ENCODE measurements at regions not wholly inside any gene's neighbourhood (a gene's known extent, or its start where the extent isn't known, plus 50 kb on each side); places are given as distances from the start of the nearest gene placed in this dataset.

GRCh38 chr2:797556-797955 is 120.3 kb upstream of the TMEM18 start:
- Mint-ChIP-seq H3K4me3 (no peak overlapping the region), H3K9me3 (no peaks in the 10 kb centered on the region), H3K36me3 (no peaks in the 10 kb centered on the region), H3K27me3 (no peaks in the 10 kb centered on the region), H3K27ac (no peak overlapping the region), H3K4me1 (no peaks in the 10 kb centered on the region)
- no peak for DNase-seq

DNA sequence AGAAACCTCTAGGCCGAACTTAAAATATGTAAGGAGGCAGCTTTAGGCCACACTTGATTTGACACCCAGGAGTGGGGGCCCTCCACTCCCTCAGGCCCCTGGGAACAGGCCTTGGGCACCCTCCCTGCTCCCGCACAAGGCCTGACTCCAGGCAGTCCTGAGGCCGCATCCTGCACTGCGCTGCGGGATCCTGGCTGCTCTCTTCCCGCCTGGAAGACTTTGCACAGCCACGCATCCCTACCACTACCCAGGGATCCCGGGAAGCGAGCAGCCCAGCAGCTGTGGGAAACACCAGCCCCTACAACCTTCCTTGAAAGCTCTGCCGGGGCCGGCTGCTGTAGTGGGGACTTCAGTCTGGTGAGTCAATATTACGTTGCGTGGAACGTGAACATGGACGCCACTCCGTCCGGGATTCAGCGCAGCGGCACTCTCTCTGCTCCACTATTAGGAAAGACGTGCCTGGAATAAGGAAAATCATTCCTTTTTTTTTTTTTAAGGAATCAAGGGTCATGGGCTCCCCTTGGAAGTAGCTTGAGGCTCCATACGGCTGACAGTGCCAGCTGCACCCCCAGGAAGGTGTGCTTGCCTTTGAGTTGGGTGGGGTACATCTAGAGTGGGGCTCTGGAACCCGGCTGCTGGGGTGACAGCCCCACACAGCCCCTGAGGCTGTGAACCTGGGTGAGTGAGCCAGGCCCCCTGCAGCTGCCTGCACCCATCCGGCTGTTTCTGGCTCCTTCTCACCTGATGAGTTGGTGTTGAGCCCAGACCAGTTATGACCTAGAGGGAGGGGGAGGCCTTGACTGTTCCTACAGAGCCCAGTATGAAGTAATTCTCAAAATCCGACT is 119.2 kb upstream of the TMEM18 start:
- Mint-ChIP-seq H3K9me3 (no peaks in the 10 kb centered on the region), H3K27ac (no peak overlapping the region), H3K4me1 (no peaks in the 10 kb centered on the region), H3K4me3 (no peak overlapping the region), H3K27me3 (no peaks in the 10 kb centered on the region), H3K36me3 (no peaks in the 10 kb centered on the region)
- no peak for DNase-seq

DNA sequence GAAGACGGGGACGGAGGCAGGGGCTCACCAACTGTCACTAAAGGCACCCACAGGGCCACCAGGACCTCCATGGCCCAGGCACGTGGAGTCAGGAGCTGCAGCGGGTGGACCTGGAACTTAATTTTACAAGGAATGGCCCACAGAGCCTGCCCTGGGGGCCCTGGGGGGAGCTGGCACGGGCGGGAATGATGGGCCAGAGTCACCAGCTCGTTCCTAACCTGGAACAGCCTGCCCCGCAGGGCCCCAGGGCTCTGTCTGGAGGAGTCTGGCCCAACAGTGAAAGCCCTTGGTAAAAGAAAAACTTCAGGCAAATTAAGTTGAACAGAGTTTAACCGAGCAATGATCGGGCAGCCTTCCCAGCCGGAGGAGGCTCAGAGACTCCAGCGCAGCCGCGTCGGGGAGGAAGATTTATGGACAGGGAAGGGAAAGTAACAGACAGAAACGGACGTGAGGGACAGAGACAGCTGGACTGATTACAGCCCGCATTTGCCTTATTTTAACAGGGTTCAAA is 118.4 kb upstream of the TMEM18 start:
- Mint-ChIP-seq H3K9me3 (no peaks in the 10 kb centered on the region), H3K27ac (no peak overlapping the region), H3K4me3 (no peak overlapping the region), H3K36me3 (no peaks in the 10 kb centered on the region), H3K4me1 (no peaks in the 10 kb centered on the region), H3K27me3 (no peaks in the 10 kb centered on the region)
- DNase-seq: no peak

DNA sequence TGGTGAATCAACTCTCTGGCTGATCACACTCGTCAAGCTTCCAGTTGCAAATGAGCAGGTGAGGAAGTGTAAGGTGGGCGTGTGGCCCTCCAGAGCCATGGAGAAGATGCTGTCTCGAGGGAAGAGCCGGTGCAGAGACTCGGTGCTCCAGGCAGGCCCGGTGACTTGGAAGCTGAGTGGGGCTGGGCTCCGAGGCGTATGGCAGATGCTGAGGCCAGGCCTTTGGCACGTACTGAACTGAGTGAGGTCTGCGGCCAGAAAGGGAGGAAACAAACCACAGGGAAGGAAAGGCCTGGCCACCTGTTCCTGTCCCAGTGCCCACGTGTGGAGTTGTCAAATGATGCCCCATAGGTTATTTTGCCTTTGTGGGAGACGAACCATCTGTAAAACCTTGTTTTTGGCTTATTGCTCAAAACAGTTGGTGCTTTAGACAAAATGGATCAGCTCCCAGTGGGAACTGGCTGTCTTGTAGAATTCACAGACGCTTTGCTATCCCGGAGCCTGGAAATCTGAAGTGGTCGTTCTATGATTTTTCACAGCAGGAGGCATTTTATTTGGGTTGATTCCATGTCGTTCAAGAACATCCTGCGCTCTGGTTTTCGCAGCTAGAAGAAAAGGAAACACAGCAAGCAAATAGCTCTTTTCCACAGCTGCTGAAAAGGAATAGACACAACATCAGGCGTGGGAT is 117.5 kb upstream of the TMEM18 start:
- no peaks in the 10 kb centered on the region for H3K36me3 Mint-ChIP-seq
- H3K9me3 Mint-ChIP-seq: no peaks in the 10 kb centered on the region
- H3K4me3 Mint-ChIP-seq: no peak overlapping the region
- no peaks in the 10 kb centered on the region for H3K27me3 Mint-ChIP-seq
- H3K4me1 Mint-ChIP-seq: no peaks in the 10 kb centered on the region
- H3K27ac Mint-ChIP-seq: no peak overlapping the region
- no peak for DNase-seq

- Mint-ChIP-seq H3K36me3 (no peaks in the 10 kb centered on the region), H3K4me3 (no peak overlapping the region), H3K4me1 (no peaks in the 10 kb centered on the region), H3K27me3 (no peaks in the 10 kb centered on the region), H3K9me3 (no peaks in the 10 kb centered on the region), H3K27ac (no peak overlapping the region)
- no peak for DNase-seq
These were observed 116.0 kb upstream of the TMEM18 start for GRCh38 chr2:793236-793635.

- Mint-ChIP-seq H3K9me3 (no peaks in the 10 kb centered on the region), H3K36me3 (no peaks in the 10 kb centered on the region), H3K27ac (no peak overlapping the region), H3K4me3 (no peak overlapping the region), H3K4me1 (no peaks in the 10 kb centered on the region), H3K27me3 (no peaks in the 10 kb centered on the region)
- DNase-seq: no peak
These were observed 115.5 kb upstream of the TMEM18 start for GRCh38 chr2:792687-793086.

GRCh38 chr2:790634-791245 is 113.5 kb upstream of the TMEM18 start:
- no peaks in the 10 kb centered on the region for H3K9me3 Mint-ChIP-seq
- no peak overlapping the region for H3K27ac Mint-ChIP-seq
- no peak overlapping the region for H3K4me3 Mint-ChIP-seq
- H3K27me3 Mint-ChIP-seq: no peaks in the 10 kb centered on the region
- DNase-seq: no peak
- H3K36me3 Mint-ChIP-seq: no peaks in the 10 kb centered on the region
- no peaks in the 10 kb centered on the region for H3K4me1 Mint-ChIP-seq

GRCh38 chr2:790081-790480 is 112.9 kb upstream of the TMEM18 start:
- no peaks in the 10 kb centered on the region for H3K36me3 Mint-ChIP-seq
- no peak overlapping the region for H3K27ac Mint-ChIP-seq
- no peaks in the 10 kb centered on the region for H3K9me3 Mint-ChIP-seq
- DNase-seq: no peak
- no peaks in the 10 kb centered on the region for H3K4me1 Mint-ChIP-seq
- H3K4me3 Mint-ChIP-seq: no peak overlapping the region
- H3K27me3 Mint-ChIP-seq: no peaks in the 10 kb centered on the region

GRCh38 chr2:789529-789928 is 112.3 kb upstream of the TMEM18 start:
- Mint-ChIP-seq H3K4me3 (no peak overlapping the region), H3K27ac (no peak overlapping the region), H3K4me1 (no peaks in the 10 kb centered on the region), H3K27me3 (no peaks in the 10 kb centered on the region), H3K9me3 (no peaks in the 10 kb centered on the region), H3K36me3 (no peaks in the 10 kb centered on the region)
- no peak for DNase-seq

DNA sequence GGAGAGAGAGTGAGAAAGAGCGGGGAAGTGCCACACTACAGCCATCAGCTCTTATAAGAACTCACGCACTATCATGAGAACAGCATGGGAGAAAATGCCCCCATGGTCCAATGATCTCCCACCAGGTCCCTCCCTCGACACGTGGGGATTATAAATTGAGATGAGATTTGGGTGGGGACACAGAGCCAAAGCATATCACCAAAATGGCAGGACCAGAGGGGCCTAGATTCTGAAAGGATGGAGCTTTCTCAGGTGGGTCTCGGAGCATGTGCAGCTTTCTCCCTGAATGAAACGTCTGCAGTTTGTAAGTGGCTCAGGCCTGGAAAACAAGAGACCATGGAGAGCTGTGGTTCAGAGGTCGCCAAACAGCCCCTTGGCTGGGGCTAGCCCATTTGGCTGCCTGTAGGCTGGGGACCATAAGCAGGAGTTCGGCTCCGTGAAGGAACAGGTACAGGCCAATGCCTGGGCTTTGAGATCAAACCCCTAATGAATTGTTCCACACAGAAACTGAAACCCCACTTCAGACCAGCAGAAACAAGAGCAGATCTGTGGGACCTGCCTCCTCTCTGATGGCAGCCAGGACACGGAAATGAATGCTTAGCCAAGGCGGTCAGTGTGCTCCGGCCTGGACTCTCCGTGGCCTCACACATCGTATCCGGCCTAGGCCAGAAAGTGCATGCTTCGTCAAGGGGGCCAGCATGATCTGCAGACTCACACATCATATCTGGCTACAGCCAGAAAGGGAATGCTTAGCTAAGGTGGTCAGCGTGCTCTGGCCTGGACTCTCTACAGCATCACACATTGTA is 111.2 kb upstream of the TMEM18 start:
- H3K27me3 Mint-ChIP-seq: no peaks in the 10 kb centered on the region
- DNase-seq: no peak
- peaks cover 2% of the 10 kb centered on the region for H3K9me3 Mint-ChIP-seq
- no peaks in the 10 kb centered on the region for H3K4me1 Mint-ChIP-seq
- no peak overlapping the region for H3K27ac Mint-ChIP-seq
- no peak overlapping the region for H3K4me3 Mint-ChIP-seq
- H3K36me3 Mint-ChIP-seq: no peaks in the 10 kb centered on the region

GRCh38 chr2:784753-785152 is 107.5 kb upstream of the TMEM18 start:
- DNase-seq: no peak
- Mint-ChIP-seq H3K4me3 (no peak overlapping the region), H3K4me1 (no peaks in the 10 kb centered on the region), H3K27me3 (no peaks in the 10 kb centered on the region), H3K9me3 (peaks cover 2% of the 10 kb centered on the region), H3K36me3 (no peaks in the 10 kb centered on the region), H3K27ac (no peak overlapping the region)

GRCh38 chr2:780581-780980 is 103.4 kb upstream of the TMEM18 start:
- Mint-ChIP-seq H3K36me3 (no peaks in the 10 kb centered on the region), H3K27ac (no peak overlapping the region), H3K9me3 (peaks cover 2% of the 10 kb centered on the region), H3K4me1 (no peaks in the 10 kb centered on the region), H3K4me3 (no peak overlapping the region), H3K27me3 (no peaks in the 10 kb centered on the region)
- DNase-seq: no peak

DNA sequence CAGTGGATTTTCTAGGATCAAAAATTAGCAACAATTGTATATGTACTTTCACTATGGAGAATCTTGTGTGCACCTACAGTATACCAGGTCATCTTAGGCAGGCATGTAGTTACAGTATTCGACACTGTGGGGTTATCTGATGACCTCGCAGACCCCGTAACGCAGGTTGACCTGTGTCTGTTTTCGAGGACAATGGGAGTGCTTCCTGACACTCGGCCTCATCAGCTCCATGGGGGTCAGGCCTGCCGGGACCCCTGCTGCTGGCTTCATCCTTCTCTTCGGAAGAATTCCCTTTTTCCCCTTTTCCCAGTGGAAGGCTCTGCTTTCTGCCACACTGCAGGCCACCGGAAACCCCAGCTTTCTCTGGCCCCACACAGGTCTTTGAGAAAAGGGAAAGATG is 102.8 kb upstream of the TMEM18 start:
- no peaks in the 10 kb centered on the region for H3K36me3 Mint-ChIP-seq
- H3K9me3 Mint-ChIP-seq: peaks cover 2% of the 10 kb centered on the region
- H3K4me3 Mint-ChIP-seq: no peak overlapping the region
- no peak for DNase-seq
- H3K27ac Mint-ChIP-seq: no peak overlapping the region
- H3K4me1 Mint-ChIP-seq: no peaks in the 10 kb centered on the region
- H3K27me3 Mint-ChIP-seq: no peaks in the 10 kb centered on the region

GRCh38 chr2:778731-779350 is 101.6 kb upstream of the TMEM18 start:
- Mint-ChIP-seq H3K36me3 (no peaks in the 10 kb centered on the region), H3K27me3 (no peaks in the 10 kb centered on the region), H3K27ac (no peak overlapping the region), H3K4me1 (no peaks in the 10 kb centered on the region), H3K4me3 (no peak overlapping the region), H3K9me3 (peaks cover 2% of the 10 kb centered on the region)
- no peak for DNase-seq

All from activated naive CD8-positive, alpha-beta T cell treated with anti-CD3 and anti-CD28 coated beads for 36 hours (primary cell).